Activated CD4-positive, alpha-beta T cell treated with anti-CD3 and anti-CD28 coated beads, Interleukin-2, amount 50 U/mL, for 48 hours (primary cell): ENCODE measurements at regions not wholly inside any gene's neighbourhood (a gene's known extent, or its start where the extent isn't known, plus 50 kb on each side); places are given as distances from the start of the nearest gene placed in this dataset.
"Not testable (repeated sequence)": the region's sequence is repeated elsewhere in the genome, so short reads cannot be mapped to it uniquely, and the experiment has no call there.

Experiments used
- DNase-seq, 2 experiments: peaks; one replicate each; pipeline ENCODE4 v3.0.0-alpha.2; 2020

DNA sequence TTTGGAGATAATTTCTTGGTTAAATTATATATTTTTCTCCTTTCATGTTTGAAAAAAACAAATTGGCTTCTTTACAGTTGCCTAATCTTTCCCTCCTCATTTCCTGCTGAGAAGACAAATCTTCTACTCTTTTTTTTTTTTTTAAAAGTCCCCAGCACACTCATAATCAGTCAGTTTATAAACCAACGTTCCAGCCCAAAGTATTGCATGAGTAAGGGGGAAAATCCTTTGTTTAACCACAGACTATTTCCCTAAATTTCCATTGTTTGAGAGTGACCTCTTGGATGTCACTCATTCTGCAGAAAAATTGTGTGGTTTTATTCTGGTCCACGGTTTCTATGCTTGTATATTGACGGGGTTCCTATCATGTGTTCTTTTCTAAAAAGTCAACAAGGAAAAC, 55.1 kb upstream of the TLR4 start:
- DNase-seq = no peak

DNA sequence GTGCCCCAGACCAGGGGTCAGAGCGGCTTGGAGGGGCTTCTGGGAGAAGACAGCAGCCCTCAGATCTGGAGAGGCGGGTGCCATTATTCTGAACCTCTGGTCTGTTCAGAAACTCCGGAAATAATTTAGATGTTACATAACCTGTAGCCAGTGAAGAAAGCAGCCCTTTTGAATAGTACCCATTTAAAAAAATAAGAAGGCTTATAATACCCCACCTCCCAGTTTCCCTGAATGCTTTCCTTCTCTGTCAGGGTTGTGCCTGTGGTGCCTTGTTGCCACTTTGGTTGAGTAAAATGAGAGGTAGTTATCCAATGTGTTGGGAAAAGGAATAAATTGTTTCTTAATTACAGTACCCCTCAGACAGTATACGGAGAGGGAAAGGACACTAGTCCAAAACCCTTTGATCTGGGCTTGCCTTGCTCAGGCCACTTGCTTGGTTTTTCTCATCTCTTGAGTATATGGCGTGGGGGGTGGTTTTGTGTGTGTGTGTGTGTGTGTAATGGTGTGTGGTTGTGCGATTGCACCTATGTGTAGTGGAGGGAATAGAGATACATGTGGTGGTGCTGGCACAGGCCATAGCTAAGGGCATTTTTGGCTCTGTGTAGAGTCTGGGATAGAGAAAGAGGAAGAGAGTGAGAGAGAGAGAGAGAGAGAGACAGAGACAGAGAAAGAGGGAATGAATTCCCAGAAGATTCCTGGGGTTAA, 59.1 kb upstream of the TLR4 start:
- no peak for DNase-seq

DNA sequence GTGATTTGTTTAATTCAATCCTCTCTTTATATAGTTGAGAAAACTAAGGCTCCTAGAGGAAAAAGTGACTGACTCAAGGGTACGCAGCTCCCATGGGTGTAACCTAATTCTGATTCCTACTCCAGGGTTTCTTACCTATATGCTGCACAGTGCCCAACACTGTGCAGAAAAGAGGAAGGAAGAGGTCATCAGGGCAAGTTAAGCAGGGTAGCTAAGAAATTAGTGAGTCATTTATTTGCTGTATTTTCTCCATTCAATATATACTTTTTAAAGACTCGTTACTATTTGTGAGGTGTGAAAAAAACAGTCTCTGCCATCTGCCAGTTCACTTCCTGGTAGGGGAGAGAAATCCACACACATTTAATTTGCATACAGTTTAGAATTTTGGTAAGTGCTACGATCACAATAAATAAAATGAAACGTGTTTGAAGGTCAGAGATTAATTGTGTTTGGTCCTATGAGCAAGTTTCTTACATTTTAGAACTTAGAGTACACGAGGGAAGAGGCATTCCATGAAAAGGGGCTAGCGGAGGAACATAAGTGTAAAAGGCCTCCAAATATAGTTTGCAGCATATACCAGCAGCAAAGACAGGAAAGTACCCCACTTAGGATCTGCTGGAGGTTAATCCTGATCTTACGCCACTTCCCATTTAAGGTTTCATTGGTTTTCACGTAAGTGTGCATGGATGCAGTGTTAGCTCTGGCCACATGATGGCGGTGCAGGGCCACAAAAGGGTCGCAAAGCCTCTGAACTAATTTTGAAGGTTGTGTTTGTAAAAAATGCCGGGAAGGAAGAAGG, 59.9 kb upstream of the TLR4 start:
- DNase-seq = peak; percentile 61 to 65

DNA sequence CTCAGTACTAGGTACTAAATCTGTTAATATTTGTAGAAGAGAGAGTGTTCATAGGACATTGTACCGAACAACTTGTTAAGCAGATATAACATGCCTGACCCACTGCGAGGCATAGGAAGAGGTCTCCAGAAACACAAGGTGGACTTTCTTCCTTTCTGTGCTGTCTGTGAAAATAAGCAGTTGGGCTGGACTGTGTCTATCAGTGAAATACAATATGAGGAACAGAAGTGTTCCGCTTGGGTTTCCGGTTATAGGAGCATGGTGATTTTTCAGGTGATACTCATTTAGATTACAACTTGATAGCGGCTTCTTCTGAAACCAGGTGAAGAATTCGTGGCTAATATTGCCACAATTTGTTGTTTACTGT, 60.9 kb upstream of the TLR4 start:
- no peak for DNase-seq

DNA sequence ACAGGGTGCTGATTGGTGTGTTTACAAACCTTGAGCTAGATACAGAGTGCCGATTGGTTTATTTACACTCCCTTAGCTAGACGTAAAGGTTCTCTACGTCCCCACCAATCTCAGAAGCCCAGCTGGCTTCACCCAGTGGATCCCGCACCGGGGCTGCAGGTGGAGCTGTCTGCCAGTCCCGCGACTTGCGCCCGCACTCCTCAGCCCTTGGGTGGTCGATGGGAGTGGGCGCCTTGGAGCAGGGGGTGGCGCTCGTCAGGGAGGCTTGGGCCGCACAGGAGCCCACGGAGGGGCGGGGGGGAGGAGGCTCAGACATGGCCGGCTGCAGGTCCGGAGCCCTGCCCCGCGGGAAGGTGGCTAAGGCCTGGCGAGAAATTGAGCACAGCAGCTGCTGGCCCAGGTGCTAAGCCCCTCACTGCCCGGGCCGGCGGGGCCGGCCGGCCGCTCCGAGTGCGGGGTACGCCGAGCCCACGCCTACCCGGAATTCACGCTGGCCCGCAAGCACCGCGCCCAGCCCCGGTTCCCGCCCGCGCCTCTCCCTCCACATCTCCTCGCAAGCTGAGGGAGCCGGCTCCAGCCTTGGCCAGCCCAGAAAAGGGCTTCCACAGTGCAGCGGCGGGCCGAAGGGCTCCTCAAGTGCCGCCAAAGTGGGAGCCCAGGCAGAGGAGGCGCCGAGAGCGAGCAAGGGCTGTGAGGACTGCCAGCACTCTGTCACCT, 61.5 kb upstream of the TLR4 start:
- not testable (repeated sequence) for DNase-seq

DNA sequence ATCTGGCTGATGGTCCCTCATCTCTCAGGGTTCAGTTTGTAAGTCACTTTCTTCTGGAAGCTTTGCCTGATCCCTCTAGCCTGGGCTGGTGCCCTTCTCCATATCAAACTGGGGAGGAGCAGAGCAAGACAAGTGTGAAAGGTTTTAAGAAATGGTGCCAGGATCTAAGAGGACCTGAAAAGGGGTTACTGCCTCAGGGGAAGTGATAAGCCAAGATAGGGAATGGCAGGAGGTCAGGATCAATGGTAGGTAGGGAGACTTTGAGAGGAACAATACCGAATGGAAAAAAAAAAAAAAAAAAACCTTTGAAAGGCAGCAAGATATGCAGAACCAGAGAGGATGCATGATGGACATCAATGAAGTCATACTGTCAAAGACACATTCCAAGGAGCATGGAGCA, 67.5 kb upstream of the TLR4 start:
- DNase-seq = no peak

DNA sequence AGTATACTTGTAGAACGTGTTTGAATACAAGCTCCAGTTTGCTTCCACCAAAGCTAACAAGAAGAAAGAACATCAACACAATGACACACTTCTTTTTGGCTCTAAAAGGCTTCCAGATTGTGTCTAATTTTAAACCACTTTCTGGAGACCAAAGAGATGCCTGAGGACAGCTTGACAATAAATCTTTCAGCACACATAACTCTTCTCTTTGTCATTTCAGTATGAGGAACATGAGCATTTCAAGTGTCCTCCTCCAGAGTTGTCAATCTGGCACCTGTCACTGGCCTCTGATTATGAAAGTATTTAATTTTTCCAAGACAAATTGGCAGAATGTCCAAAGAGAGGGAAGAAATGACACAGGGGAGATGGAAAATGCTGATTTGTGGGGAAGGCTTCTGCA, 79.0 kb upstream of the TLR4 start:
- no peak for DNase-seq

DNA sequence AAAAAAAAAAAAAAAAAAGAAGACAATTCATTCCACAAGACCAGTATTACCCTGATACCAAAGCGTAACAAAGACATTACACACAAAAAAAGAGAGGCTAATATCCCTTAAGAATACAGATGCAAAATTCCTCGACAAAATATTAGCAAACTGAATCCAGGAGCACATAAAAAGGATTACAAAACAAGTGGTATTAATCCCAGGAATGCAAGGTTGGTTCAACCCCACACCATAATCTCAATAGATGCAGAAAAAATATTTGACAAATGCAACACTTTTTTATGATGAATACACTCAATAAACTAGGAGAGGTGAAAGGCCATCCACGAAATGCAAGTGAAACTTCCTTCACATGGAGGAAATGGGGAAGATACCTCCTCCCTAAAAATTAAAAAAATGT, 80.1 kb upstream of the TLR4 start:
- no peak for DNase-seq

DNA sequence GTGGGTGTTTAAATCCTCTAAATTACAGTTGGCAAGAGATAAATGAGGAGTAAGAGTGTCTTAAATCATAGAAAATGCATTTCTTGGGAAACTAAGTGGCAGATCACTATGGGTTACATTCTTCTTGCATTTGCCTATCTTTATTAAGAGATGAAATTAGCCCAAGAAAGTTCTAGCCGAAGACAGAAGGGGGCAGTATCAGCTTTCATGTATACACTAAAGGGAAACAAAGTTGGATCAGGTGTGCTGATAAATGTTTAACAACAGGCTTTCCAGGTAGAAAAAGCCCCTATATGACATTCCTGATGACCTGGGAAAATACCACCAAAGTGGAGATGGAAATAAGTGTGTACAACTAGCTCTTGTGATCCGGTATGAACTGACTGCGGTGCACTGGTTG, 81.9 kb upstream of the TLR4 start:
- DNase-seq = no peak

DNA sequence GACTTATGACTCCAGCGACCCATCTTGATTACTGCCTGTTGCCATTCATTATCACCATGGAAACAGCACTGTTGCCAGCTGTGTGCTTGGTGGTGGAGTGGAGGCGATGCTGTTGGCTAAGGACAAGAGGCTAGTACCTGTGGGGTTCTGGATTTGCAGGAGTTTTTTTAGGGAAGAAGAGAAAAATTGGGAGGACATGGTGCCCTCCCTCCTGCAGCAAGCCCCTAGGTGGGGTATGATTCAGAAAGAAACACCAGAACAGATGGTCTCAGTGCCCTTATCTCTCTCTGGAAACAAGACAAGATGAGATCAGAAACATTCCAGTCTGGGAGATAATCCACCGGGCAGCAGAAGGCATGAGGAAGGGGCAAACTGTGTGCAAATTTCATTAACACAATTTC, 87.8 kb upstream of the TLR4 start:
- no peak for DNase-seq

DNA sequence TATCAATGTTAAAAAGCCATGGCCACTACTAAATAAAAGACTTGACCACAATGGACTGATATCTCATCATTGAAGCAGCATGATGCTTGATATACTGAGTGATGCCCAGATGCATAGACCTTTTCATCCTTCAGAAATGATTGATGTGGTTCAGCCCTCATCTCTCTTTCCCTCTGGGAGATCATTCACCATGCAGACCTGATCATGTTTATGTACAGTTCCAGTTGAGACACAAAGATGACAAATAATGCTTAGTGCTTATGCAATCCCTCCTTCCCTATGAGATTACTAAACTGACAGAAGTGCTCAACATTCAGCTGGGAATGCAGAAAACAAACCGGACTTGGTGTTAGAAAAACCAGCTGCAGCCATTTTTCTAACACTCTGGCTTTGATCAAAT, 91.9 kb upstream of the TLR4 start:
- DNase-seq = no peak

DNA sequence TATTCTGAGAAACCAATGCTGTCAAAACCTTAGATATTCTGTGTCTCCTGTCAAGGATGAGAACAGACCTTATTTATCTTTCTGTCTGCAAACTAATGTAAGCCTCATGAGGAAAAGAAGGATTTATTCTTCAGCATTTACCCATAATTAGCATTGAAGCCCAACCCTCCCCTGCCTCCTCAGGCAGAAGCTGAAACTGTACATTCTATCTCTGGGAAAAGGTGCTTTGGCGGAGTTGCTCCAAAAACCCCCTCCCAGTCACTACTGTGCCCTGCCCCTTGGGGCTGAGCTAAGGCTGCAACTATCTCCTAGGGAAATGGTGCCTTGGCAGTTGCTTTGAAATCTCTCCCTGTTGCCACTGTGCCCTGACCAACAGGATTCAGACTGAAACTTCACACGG, 106.2 kb upstream of the TLR4 start:
- DNase-seq = no peak

DNA sequence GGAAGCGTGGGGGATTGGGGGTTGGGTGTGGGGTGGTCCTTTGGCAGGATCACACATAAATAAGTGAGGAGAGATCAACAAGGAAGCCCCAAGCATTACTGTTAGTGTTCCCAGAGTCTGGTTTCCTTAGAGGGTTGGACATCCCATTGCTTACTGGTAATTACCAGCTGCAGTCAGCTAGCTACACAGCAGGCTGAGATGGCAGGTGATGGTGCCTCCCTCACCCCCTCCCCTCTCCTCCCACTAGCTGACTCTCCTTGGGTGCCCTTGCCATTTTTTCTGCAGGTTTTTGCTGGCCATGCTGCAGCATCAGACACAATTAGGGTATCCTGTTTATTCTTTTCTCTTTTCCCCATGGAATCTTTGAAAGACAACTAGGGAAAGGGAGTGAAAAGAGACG, 107.5 kb upstream of the TLR4 start:
- DNase-seq = no peak

DNA sequence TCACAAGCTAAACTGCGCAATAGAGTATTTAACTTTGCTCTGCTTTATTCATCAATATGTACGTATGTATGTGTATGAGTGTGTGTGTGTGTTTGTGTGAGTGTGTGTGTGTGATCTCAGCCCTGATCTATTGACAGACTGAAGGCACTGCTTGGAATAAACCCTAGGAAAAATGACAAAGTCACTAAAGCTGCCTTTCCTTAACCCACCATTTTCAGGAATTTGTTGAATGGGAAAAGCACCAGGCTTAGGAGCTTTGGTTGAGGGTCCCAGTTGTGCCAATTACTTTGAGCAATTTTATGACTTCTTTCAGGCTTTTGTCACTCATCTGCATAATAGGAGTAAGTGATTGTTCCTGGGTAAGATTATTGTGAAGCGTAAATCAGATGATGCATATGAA, 108.6 kb upstream of the TLR4 start:
- no peak for DNase-seq

DNA sequence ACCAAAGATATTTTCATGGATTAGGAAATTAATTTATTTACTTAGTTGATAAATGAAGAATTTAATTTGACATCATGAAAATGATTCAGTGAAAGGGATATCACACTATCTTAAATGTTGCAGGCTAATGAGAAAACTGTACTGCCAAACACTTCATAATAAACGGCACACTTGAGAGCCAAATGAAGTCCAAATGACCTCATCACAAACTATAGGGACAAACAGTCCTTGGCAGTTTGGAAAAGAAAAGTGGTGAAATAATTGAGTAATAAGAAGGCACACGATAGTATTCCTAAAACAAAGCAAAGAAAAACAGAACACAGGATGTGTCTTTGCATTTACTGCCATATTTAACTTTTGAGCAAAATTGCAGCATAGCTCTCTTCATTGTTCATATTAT, 116.9 kb upstream of the TLR4 start:
- no peak for DNase-seq

DNA sequence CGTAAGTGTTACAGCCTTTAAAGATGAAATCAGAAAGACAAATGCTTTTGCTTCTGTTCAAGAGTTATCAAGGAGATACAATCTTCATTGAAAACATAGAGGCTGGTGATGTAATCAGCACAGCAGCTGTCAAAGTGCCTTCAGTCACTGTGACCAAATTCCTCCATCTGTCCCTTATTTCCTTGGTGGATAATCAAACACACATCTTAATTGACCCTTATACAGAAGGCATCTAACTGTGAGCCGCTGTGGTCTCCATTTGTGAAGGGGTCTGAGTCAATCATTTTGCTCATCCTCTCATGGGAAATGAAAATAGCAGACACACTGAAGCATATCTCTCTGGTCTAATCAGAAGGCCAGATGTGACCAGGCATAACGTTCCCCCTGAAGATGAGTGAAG, 130.1 kb upstream of the TLR4 start:
- DNase-seq = no peak

DNA sequence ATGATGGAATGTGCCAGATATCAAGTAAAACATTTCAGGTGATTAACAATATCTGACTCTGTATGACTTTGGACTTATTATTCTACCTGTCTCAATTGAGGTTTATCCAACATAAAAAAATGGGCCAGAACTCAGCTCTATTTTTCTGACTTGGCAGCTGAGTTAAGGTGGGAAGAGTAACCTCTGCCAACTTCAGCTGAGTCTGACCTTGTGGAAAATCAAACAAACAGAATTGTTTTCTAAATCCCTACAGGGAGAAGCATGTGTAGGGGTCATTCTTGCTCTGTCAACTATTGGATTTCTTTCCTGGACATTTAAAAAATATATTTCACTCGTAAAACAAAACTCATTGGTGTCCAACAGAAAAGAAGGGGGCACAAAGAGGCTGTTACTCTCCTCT, 139.4 kb upstream of the TLR4 start:
- no peak for DNase-seq

DNA sequence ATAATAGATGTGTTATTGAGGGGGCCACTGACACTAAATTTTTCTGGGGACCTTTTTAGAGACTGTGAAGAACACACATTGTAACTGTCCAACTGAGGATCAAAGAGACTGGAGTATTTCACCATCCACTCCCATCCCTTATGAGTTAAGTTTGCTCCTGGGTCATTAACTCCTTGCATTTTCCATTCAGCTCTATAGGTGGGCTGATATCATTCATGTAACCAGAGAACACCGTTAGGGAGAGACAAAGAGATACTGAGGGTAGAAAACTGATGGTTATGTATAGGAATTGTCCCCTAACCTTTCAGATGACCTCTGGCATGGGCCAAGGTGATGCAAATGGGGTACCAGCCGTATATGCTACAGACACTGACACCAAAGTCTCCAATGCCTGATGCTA, 142.4 kb upstream of the TLR4 start:
- no peak for DNase-seq

DNA sequence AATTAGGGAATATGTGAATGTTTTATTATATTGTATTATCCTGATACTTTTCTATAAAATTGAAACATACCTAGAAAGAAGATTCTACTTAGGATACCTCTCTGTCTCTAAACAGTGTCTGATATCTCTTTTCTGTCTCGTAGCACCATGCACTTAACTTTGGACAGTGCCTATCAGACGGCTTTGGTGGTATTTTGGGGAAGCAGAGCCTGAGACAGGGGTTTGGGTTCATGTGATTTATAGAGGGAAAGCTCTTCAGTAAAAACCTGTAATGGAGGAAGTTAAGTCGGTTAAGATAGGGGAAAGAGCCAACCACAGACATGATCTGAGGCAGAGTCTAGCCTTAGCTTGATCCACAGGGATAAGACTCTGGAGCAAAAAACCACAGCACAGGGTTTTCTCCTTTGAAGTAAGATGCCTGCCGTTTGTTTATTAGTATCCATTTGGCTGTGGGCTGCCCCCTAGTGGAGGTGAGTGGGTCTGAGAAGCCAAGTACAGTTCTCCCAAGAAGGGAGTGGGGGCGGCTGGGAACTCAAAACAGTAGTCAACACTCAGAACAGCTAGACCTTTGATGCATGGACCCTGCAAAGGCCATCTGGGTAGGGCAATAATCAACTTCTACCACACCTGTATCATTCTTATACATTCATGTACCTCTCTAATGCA, 141.2 kb upstream of the ASTN2 start:
- DNase-seq = peak; percentile 45 to 60

DNA sequence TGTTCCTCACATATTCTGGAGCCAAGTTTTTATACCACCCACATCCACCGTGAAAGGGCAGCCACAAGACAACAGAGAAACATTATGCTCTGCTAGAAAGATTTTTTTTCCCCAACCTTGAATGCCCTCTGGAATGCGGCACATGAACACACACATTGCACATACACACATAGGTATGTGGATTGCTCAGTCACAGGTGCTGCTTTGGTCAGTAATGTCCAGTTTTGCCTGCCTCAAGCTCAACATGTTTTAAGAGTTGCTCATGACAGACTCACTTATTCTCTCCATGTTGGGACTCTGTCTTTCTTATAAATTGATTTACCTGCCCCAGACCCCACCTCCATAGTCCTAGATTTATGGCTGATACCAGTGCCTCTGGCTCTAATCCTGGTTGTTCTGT, 138.0 kb upstream of the ASTN2 start:
- no peak for DNase-seq

DNA sequence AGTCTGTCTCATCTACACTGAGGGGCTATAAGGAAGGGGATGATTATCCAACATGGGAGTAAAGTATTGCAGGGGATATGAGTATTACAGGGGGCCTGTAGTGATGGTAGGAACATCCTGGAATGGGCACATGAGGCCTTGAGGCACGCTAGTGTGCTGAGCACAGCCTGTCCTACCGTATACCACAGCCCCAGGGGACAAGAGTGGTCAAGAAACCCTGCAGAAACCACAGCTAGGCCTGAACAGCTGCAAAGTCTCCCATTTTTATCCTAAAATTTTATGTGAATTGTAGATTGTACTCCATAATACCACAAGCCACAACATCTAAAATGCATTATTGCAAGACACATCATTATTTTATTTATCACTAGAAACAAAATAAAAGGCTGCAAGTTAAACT, 136.3 kb upstream of the ASTN2 start:
- no peak for DNase-seq

DNA sequence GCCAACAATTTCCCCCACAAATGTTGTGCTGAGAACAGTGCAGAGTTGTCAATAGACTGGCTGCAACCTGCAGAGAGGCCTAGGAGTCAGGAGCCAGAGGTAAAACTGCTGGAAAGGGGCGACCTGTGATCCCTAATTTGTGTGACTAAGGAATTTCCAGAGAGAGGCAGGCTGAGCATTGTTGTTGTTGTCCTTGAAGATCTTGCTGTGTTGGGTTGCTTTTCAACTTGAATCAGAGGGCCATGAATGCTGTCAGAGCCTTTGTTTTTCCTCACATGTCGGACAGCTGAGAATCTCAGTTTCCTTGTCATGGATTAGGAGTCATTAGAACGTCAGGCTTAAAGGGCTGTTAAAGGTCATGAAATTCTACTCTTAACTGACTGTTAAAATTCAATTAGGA, 134.6 kb upstream of the ASTN2 start:
- no peak for DNase-seq

DNA sequence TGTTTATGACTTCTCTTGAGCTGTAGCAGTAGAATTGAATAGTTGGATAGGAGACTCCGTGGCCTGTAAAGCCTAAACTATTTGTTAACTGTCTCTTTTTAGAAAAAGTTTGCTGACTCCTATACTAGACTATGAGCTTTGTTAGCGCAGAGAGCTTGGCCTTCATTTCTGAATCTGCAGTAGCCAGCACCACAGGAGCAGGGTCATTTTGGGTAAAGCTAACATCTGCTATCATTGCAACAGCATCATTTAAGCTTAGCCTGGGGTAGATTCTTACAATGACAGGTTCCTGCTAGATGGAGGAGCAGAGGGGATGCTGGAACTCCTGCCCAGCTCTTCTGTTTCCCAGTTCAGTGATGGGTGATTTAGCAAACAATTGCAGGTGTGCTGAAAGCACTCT, 133.7 kb upstream of the ASTN2 start:
- DNase-seq = no peak

DNA sequence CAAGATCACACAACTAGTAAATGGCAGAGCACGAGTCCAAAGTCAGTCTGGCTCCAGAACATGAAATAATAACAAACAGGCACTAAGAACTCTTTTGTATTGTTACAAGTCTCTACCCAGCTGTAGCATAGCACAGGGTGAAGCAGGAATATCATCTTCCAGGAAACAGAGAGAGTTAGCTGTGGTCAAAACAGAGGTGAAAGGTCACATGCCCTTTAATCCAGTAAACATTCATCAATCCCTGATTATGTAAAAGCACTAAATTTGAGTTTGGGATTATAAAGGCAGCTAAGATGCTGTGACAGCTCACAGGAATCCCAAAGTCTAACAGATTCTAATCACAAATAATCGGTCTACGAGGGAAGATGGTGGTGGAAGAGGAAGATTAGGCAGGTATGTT, 133.0 kb upstream of the ASTN2 start:
- no peak for DNase-seq
